HEK293 (cell line): ENCODE measurements at regions not wholly inside any gene's neighbourhood (a gene's known extent, or its start where the extent isn't known, plus 50 kb on each side); places are given as distances from the start of the nearest gene placed in this dataset.

Source experiments
- CTCF ChIP-seq: fragments of 450-650 bp; formaldehyde crosslinking; IDR thresholded peaks from 2 replicates; pipeline ENCODE4 v1.5.1; 2016; ENCODE audit warnings: missing biosample characterization, missing genetic modification characterization
- KLF8 ChIP-seq: fragments of 450-650 bp; formaldehyde crosslinking; IDR thresholded peaks from 2 replicates; pipeline ENCODE4 v1.5.1; 2016; ENCODE audit warnings: missing biosample characterization, missing genetic modification characterization
- OSR2 ChIP-seq: fragments of 450-650 bp; formaldehyde crosslinking; IDR thresholded peaks from 2 replicates; pipeline ENCODE4 v1.5.1; 2016; ENCODE audit warnings: missing biosample characterization, missing genetic modification characterization
- ZNF121 ChIP-seq: fragments of 450-650 bp; formaldehyde crosslinking; IDR thresholded peaks from 2 replicates; pipeline ENCODE4 v1.5.1; 2016; ENCODE audit warnings: missing biosample characterization, missing genetic modification characterization
- ZNF140 ChIP-seq: fragments of 450-650 bp; formaldehyde crosslinking; IDR thresholded peaks from 2 replicates; pipeline ENCODE4 v1.5.1; 2016; ENCODE audit warnings: missing biosample characterization, missing genetic modification characterization
- ZNF292 ChIP-seq: fragments of 450-650 bp; formaldehyde crosslinking; IDR thresholded peaks from 2 replicates; pipeline ENCODE4 v1.5.1; 2016; ENCODE audit warnings: low read depth, missing biosample characterization, missing genetic modification characterization, borderline replicate concordance
- TF ChIP-seq, protein P1 (sequence below): fragments of 450-650 bp; formaldehyde crosslinking; IDR thresholded peaks from 2 replicates; pipeline ENCODE4 v1.5.1; 2016; ENCODE audit warnings: missing biosample characterization, missing genetic modification characterization, low read depth

DNA sequence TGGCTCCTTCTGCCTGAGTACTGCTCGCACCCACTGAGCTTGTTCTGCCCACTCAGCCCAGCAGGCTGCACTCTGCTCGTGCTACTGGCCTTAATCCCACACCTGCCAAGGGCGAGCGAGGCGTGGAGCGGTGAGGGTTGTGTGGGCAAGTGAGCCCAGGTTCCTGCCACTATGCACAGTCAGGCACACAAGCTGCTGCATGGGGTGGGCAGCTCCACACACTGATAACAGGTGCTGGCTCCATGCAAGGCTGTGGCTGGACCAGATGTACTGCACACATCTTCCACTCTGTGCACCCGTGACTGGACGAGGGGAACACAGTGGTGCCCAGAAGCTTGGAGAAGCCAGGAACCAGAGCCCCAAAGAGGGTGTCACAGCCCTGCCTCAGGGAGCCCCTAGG is 184.3 kb upstream of the NUDT6 start:
- TF ChIP-seq ZNF140 (tag by site-specific recombination) (no peak), ZNF292 (tag by site-specific recombination) (no peak), ZNF121 (tag by site-specific recombination) (no peak), CTCF (no peak), KLF8 (tag by site-specific recombination) (no peak), OSR2 (no peak)
- TF ChIP-seq, protein P1, sequence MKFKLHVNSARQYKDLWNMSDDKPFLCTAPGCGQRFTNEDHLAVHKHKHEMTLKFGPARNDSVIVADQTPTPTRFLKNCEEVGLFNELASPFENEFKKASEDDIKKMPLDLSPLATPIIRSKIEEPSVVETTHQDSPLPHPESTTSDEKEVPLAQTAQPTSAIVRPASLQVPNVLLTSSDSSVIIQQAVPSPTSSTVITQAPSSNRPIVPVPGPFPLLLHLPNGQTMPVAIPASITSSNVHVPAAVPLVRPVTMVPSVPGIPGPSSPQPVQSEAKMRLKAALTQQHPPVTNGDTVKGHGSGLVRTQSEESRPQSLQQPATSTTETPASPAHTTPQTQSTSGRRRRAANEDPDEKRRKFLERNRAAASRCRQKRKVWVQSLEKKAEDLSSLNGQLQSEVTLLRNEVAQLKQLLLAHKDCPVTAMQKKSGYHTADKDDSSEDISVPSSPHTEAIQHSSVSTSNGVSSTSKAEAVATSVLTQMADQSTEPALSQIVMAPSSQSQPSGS = no peak
